Hepatocyte (in vitro differentiated cells): ENCODE measurements at regions not wholly inside any gene's neighbourhood (a gene's known extent, or its start where the extent isn't known, plus 50 kb on each side); places are given as distances from the start of the nearest gene placed in this dataset.

ENCODE experiments used
- CTCF ChIP-seq: fragments of 200-600 bp; sonication (generic); IDR thresholded peaks from 2 replicates; pipeline ENCODE4 v1.5.1; 2016; ENCODE audit warnings: antibody characterized with exemption, mild to moderate bottlenecking; ENCODE audit not compliant: poor library complexity
- EZH2 ChIP-seq: fragments of 200-600 bp; sonication (generic); IDR thresholded peaks from 2 replicates; pipeline ENCODE4 v1.6.1; 2016; ENCODE audit warnings: antibody characterized with exemption, mild to moderate bottlenecking, borderline replicate concordance

- TF ChIP-seq CTCF = no peak
- TF ChIP-seq EZH2 = no peak
These were observed 253.0 kb upstream of the POU2AF2 start for GRCh38 chr11:110992481-110992880.
